ENCODE measurements at regions not wholly inside any gene's neighbourhood (a gene's known extent, or its start where the extent isn't known, plus 50 kb on each side); places are given as distances from the start of the nearest gene placed in this dataset.

GRCh38 chr13:83940742-83941141, 58.5 kb upstream of the SLITRK1 start:
- TF ChIP-seq GATA2 (IDR thresholded peaks at IDR 0.05; ENCODE audit: low read depth, low read length) (no peak), GATA3 (IDR thresholded peaks at IDR 0.05; ENCODE audit: low read depth, low read length) (no peak)
